Naive thymus-derived CD4-positive, alpha-beta T cell (primary cell): ENCODE measurements at regions not wholly inside any gene's neighbourhood (a gene's known extent, or its start where the extent isn't known, plus 50 kb on each side); places are given as distances from the start of the nearest gene placed in this dataset.
"Not testable (repeated sequence)": the region's sequence is repeated elsewhere in the genome, so short reads cannot be mapped to it uniquely, and the experiment has no call there.

Source experiments
- ATAC-seq: fragments of 150-1000 bp; cut with Tn5 transposase; 2 replicates; pipeline ENCODE4 v1.10.0; 2021; ENCODE audit warnings: mild to moderate bottlenecking, moderate library complexity
- CTCF ChIA-PET: fragments of 350-600 bp; sonication (Branson Sonifier 250); formaldehyde crosslinking; loops from one replicate; lab custom pipeline; 2021; ENCODE audit warnings: antibody characterized with exemption; lab: Charles Lee
- POLR2A ChIA-PET: fragments of 350-600 bp; sonication (Branson Sonifier 250); formaldehyde crosslinking; loops from one replicate; lab custom pipeline; 2021; ENCODE audit warnings: antibody characterized with exemption, inconsistent platforms; lab: Charles Lee
- DNase-seq, 9 donors: peaks; one replicate each; pipeline versions ENCODE4 v3.0.0 to v3.0.0-alpha.2; 2020 to 2022; ENCODE audit warnings: mixed read lengths in 1 of 9
- H3K27ac ChIP-seq: one replicate; pipeline ENCODE4 v1.7.0; 2013; ENCODE audit warnings: mild to moderate bottlenecking, low read depth, low read length, moderate library complexity
- H3K27me3 ChIP-seq, 2 donors: one replicate each; pipeline ENCODE4 v1.7.0; 2013; ENCODE audit warnings: low read length in 2 of 2, mild to moderate bottlenecking in 2 of 2, moderate library complexity in 2 of 2; ENCODE audit not compliant: control insufficient read depth in 2 of 2, insufficient read depth in 2 of 2
- H3K36me3 ChIP-seq, 3 experiments: 1 replicate in 2 of 3; 2 replicates in 1 of 3; pipeline ENCODE4 v1.7.0; 2013; ENCODE audit warnings: low read length in 3 of 3, mild to moderate bottlenecking in 3 of 3, moderate library complexity in 1 of 3; ENCODE audit not compliant: insufficient read depth in 3 of 3, control insufficient read depth in 2 of 3
- H3K4me1 ChIP-seq, 2 donors: one replicate each; pipeline ENCODE4 v1.7.0; 2013; ENCODE audit warnings: low read length in 2 of 2, mild to moderate bottlenecking in 2 of 2, moderate library complexity in 1 of 2; ENCODE audit not compliant: control insufficient read depth in 2 of 2, insufficient read depth in 2 of 2
- H3K4me3 ChIP-seq: 2 replicates; pipeline ENCODE4 v1.7.0; 2013; ENCODE audit warnings: mild to moderate bottlenecking, low read length
- H3K9me3 ChIP-seq, 3 experiments: 1 replicate in 2 of 3; 2 replicates in 1 of 3; pipeline ENCODE4 v1.7.0; 2013; ENCODE audit warnings: low read length in 3 of 3; ENCODE audit not compliant: control insufficient read depth in 2 of 3
- H3K27ac Mint-ChIP-seq, 9 donors: one replicate each; pipeline ENCODE4 v1.8.0; 2020 to 2022; ENCODE audit warnings: mixed read lengths in 9 of 9, mild to moderate bottlenecking in 8 of 9, moderate library complexity in 5 of 9, inconsistent platforms in 2 of 9
- H3K27me3 Mint-ChIP-seq, 5 donors: one replicate each; pipeline ENCODE4 v1.8.0; 2021 to 2022; ENCODE audit warnings: mixed read lengths in 5 of 5, mild to moderate bottlenecking in 1 of 5
- H3K36me3 Mint-ChIP-seq, 5 donors: one replicate each; pipeline ENCODE4 v1.8.0; 2020 to 2022; ENCODE audit warnings: mixed read lengths in 5 of 5, mild to moderate bottlenecking in 3 of 5, inconsistent platforms in 1 of 5
- H3K4me1 Mint-ChIP-seq, 7 donors: one replicate each; pipeline ENCODE4 v1.8.0; 2020 to 2022; ENCODE audit warnings: mixed read lengths in 7 of 7, mild to moderate bottlenecking in 3 of 7, inconsistent platforms in 1 of 7
- H3K4me3 Mint-ChIP-seq, 10 donors: one replicate each; pipeline ENCODE4 v1.8.0; 2020 to 2022; ENCODE audit warnings: mild to moderate bottlenecking in 10 of 10, mixed read lengths in 10 of 10, moderate library complexity in 6 of 10, inconsistent platforms in 2 of 10
- H3K9me3 Mint-ChIP-seq, 11 donors: one replicate each; pipeline ENCODE4 v1.8.0; 2020 to 2022; ENCODE audit warnings: mixed read lengths in 11 of 11, mild to moderate bottlenecking in 4 of 11, inconsistent platforms in 1 of 11, moderate library complexity in 1 of 11
- intact Hi-C, 2 donors: fragments of 100-400 bp; cut with micrococcal nuclease; formaldehyde crosslinking; loops; one replicate each; pipeline ENCODE4 v1.15.1; 2023

GRCh38 chr11:12058425-12059115, 50.1 kb upstream of the DKK3 start:
- ChIA-PET CTCF (interaction anchor here (1.1 to 1.9 kb wide), 4 partner anchors 11 to 226 kb away, joined by 3 to 11 read pairs (median 6); no protein-coding TSS in a partner anchor), POLR2A (no interaction called here)
- Mint-ChIP-seq H3K9me3 (peaks cover 0 to 6% (median 0%) of the 10 kb centered on the region in 11 donors), H3K4me1 (peaks cover 0 to 6% (median 0%) of the 10 kb centered on the region in 7 donors), H3K27me3 (no peaks in the 10 kb centered on the region), H3K27ac (no peak overlapping the region), H3K36me3 (peaks cover 0 to 1% (median 0%) of the 10 kb centered on the region in 5 donors), H3K4me3 (no peak overlapping the region)
- no peak for DNase-seq
- Histone ChIP-seq H3K4me3 (no peak overlapping the region), H3K27ac (no peak overlapping the region), H3K27me3 (no peaks in the 10 kb centered on the region), H3K36me3 (no peaks in the 10 kb centered on the region), H3K4me1 (no peaks in the 10 kb centered on the region), H3K9me3 (no peaks in the 10 kb centered on the region)
- ATAC-seq, result no peak
- intact Hi-C loops, result no loop called here

- H3K9me3 ChIP-seq, H3K27ac Mint-ChIP-seq, H3K36me3 Mint-ChIP-seq, ATAC-seq, H3K4me1 Mint-ChIP-seq, H3K27me3 Mint-ChIP-seq, H3K36me3 ChIP-seq, H3K27me3 ChIP-seq, POLR2A ChIA-PET, H3K4me3 ChIP-seq, H3K27ac ChIP-seq, H3K4me1 ChIP-seq, DNase-seq, H3K9me3 Mint-ChIP-seq, H3K4me3 Mint-ChIP-seq, intact Hi-C loops: not testable (repeated sequence)
- CTCF ChIA-PET, result interaction anchor here (1.2 to 1.9 kb wide), 4 partner anchors 8 to 225 kb away, joined by 3 to 7 read pairs (median 4); no protein-coding TSS in a partner anchor
These were observed 50.7 kb upstream of the DKK3 start for GRCh38 chr11:12059144-12059543.

GRCh38 chr11:12060385-12060985, 49.9 kb upstream of the MICAL2 start:
- ATAC-seq (no peak), DNase-seq (no peak)
- Histone ChIP-seq H3K27ac (no peak overlapping the region), H3K36me3 (no peaks in the 10 kb centered on the region), H3K4me1 (no peaks in the 10 kb centered on the region), H3K27me3 (no peaks in the 10 kb centered on the region), H3K9me3 (no peaks in the 10 kb centered on the region), H3K4me3 (no peak overlapping the region)
- no peak overlapping the region for H3K27ac Mint-ChIP-seq
- H3K27me3 Mint-ChIP-seq, result no peaks in the 10 kb centered on the region
- intact Hi-C loops, result no loop called here
- H3K9me3 Mint-ChIP-seq, result peaks cover 0 to 15% (median 2%) of the 10 kb centered on the region in 11 donors
- POLR2A ChIA-PET, result no interaction called here
- no peak overlapping the region for H3K4me3 Mint-ChIP-seq
- H3K36me3 Mint-ChIP-seq, result peaks cover 0 to 5% (median 0%) of the 10 kb centered on the region in 5 donors
- H3K4me1 Mint-ChIP-seq, result peaks cover 0 to 10% (median 0%) of the 10 kb centered on the region in 7 donors
- CTCF ChIA-PET, result interaction anchor here (1.0 to 1.9 kb wide), 4 partner anchors 9 to 175 kb away, joined by 3 to 7 read pairs (median 4); no protein-coding TSS in a partner anchor
